ENCODE measurements at regions not wholly inside any gene's neighbourhood (a gene's known extent, or its start where the extent isn't known, plus 50 kb on each side); places are given as distances from the start of the nearest gene placed in this dataset.

DNA sequence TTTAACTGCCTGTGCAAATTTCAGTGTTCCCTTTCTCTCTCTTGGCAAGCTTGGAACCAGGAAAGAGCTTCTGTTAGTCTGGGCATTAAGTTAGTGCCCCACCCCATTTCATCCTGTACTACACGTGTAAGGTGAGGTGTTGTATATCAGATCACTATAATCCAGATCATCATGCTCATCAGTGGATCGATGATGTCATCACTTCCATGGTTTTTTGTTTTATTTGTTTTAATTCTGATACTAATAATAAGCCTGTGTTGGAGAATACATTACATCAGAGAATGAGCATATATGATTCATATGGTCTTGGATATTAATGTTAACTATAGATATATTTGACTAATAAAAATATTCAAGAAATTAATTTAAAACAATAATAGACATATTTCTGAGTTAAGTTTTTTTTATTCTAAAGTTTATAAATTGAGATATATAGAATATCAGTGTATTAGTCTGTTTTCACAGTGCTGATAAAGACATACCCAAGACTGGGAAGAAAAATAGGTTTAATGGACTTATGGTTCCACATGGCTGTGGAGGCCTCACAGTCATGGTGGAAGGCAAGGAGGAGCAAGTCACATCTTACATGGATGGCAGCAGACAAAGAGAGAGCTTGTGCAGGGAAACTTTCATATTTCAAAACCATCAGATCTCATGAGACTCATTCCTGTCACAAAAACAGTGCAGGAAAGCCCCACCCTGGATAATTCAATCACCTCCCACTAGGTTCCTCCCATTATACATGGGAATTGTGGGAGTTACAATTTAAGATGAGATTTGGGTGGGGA lies 588.3 kb upstream of the B3GALT2 start:
- POLR2A ChIA-PET: no interaction called here
- Histone ChIP-seq H3K4me2 (no peak overlapping the region), H3K9me3 (peaks cover 13% of the 10 kb centered on the region; the same call in 1 of the 3 replicates), H3K4me3 (no peak overlapping the region), H3K27ac (no peak overlapping the region), H3K4me1 (no peaks in the 10 kb centered on the region)
- FAIRE-seq: peak; percentile 7
- CTCF ChIA-PET: no interaction called here
- ATAC-seq: no peak
- DNase-seq (ENCODE audit: low read depth in 1 of 2, low spot score in 1 of 2): no peak
- WGBS (ENCODE audit: missing lambda C conversion rate): 69% methylated on average over 2 of the region's 2 CpGs
- TF ChIP-seq FOXS1 (CRISPR knock-in tag; IDR thresholded peaks at IDR 0.05): no peak
- TF ChIP-seq MAFK (IDR thresholded peaks at IDR 0.05; ENCODE audit: partially characterized antibody): no peak
- no peak for TF ChIP-seq EP300 (IDR thresholded peaks at IDR 0.05)
- TF ChIP-seq ZC3H11A (IDR thresholded peaks at IDR 0.05): no peak
- no peak for TF ChIP-seq BHLHE40 (IDR thresholded peaks at IDR 0.05; ENCODE audit: low read depth, low read length)
- no peak for TF ChIP-seq NFE2L2 (conservative IDR thresholded peaks at IDR 0.05; ENCODE audit: low read length)
- TF ChIP-seq ZSCAN20 (CRISPR knock-in tag; IDR thresholded peaks at IDR 0.05): no peak
- TF ChIP-seq, protein P1, sequence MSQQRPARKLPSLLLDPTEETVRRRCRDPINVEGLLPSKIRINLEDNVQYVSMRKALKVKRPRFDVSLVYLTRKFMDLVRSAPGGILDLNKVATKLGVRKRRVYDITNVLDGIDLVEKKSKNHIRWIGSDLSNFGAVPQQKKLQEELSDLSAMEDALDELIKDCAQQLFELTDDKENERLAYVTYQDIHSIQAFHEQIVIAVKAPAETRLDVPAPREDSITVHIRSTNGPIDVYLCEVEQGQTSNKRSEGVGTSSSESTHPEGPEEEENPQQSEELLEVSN (IDR thresholded peaks at IDR 0.05; ENCODE audit: borderline replicate concordance, low read depth): no peak
- TF ChIP-seq RARB (CRISPR knock-in tag; IDR thresholded peaks at IDR 0.05): no peak
- TF ChIP-seq ESRRA (IDR thresholded peaks at IDR 0.05; ENCODE audit: borderline replicate concordance, low read length): no peak
- TF ChIP-seq CHD4 (IDR thresholded peaks at IDR 0.05; ENCODE audit: borderline replicate concordance): no peak
- TF ChIP-seq, protein P2, sequence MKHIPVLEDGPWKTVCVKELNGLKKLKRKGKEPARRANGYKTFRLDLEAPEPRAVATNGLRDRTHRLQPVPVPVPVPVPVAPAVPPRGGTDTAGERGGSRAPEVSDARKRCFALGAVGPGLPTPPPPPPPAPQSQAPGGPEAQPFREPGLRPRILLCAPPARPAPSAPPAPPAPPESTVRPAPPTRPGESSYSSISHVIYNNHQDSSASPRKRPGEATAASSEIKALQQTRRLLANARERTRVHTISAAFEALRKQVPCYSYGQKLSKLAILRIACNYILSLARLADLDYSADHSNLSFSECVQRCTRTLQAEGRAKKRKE (CRISPR knock-in tag; IDR thresholded peaks at IDR 0.05; ENCODE audit: low read depth): no peak
- TF ChIP-seq, protein P3, sequence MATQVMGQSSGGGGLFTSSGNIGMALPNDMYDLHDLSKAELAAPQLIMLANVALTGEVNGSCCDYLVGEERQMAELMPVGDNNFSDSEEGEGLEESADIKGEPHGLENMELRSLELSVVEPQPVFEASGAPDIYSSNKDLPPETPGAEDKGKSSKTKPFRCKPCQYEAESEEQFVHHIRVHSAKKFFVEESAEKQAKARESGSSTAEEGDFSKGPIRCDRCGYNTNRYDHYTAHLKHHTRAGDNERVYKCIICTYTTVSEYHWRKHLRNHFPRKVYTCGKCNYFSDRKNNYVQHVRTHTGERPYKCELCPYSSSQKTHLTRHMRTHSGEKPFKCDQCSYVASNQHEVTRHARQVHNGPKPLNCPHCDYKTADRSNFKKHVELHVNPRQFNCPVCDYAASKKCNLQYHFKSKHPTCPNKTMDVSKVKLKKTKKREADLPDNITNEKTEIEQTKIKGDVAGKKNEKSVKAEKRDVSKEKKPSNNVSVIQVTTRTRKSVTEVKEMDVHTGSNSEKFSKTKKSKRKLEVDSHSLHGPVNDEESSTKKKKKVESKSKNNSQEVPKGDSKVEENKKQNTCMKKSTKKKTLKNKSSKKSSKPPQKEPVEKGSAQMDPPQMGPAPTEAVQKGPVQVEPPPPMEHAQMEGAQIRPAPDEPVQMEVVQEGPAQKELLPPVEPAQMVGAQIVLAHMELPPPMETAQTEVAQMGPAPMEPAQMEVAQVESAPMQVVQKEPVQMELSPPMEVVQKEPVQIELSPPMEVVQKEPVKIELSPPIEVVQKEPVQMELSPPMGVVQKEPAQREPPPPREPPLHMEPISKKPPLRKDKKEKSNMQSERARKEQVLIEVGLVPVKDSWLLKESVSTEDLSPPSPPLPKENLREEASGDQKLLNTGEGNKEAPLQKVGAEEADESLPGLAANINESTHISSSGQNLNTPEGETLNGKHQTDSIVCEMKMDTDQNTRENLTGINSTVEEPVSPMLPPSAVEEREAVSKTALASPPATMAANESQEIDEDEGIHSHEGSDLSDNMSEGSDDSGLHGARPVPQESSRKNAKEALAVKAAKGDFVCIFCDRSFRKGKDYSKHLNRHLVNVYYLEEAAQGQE (IDR thresholded peaks at IDR 0.05): no peak
- no peak for TF ChIP-seq RCOR1 (IDR thresholded peaks at IDR 0.05; ENCODE audit: low read depth, low read length)

DNA sequence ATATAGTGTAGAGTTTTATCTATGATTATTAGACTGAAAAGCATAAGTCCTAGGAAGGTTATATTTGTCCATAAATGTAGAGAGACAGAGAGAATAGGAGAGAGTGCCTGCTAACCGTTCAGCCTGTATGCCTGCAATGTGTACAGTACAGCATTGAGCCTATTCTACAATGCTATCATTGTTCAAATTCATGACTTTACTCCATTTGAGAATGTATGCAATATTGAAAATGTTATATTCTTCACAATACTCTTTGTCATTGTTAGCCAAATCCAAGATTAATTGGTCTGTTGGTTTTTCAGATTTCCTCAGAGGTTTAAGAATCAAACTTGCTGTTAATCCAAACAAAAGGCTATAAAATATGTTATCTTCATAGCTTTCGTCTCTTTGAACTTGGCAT lies 585.2 kb upstream of the B3GALT2 start:
- ChIA-PET CTCF (no interaction called here), POLR2A (no interaction called here)
- 74% methylated on average over 2 of the region's 2 CpGs for WGBS (ENCODE audit: missing lambda C conversion rate)
- no peak overlapping the region for H3K4me2 ChIP-seq
- H3K9me3 ChIP-seq: peaks cover 13% of the 10 kb centered on the region; the same call in 1 of the 3 replicates
- TF ChIP-seq, protein P3 (IDR thresholded peaks at IDR 0.05): no peak
- TF ChIP-seq HOXB13 (CRISPR knock-in tag; IDR thresholded peaks at IDR 0.05; ENCODE audit: low read depth): no peak
- TF ChIP-seq, protein P4, sequence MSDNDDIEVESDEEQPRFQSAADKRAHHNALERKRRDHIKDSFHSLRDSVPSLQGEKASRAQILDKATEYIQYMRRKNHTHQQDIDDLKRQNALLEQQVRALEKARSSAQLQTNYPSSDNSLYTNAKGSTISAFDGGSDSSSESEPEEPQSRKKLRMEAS (IDR thresholded peaks at IDR 0.05): no peak
- TF ChIP-seq, protein P1 (IDR thresholded peaks at IDR 0.05; ENCODE audit: borderline replicate concordance, low read depth): no peak
- TF ChIP-seq, protein P5, sequence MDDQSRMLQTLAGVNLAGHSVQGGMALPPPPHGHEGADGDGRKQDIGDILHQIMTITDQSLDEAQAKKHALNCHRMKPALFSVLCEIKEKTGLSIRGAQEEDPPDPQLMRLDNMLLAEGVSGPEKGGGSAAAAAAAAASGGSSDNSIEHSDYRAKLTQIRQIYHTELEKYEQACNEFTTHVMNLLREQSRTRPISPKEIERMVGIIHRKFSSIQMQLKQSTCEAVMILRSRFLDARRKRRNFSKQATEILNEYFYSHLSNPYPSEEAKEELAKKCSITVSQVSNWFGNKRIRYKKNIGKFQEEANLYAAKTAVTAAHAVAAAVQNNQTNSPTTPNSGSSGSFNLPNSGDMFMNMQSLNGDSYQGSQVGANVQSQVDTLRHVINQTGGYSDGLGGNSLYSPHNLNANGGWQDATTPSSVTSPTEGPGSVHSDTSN (IDR thresholded peaks at IDR 0.05): no peak
- TF ChIP-seq EP300 (IDR thresholded peaks at IDR 0.05): no peak
- no peak overlapping the region for H3K4me3 ChIP-seq
- FAIRE-seq (no peak), ATAC-seq (no peak), DNase-seq (ENCODE audit: low read depth in 1 of 2, low spot score in 1 of 2) (no peak)
- no peak overlapping the region for H3K27ac ChIP-seq
- H3K4me1 ChIP-seq: no peaks in the 10 kb centered on the region

All from A549 (cell line).